ENCODE measurements at regions not wholly inside any gene's neighbourhood (a gene's known extent, or its start where the extent isn't known, plus 50 kb on each side); places are given as distances from the start of the nearest gene placed in this dataset.
"Not testable (repeated sequence)": the region's sequence is repeated elsewhere in the genome, so short reads cannot be mapped to it uniquely, and the experiment has no call there.

- Histone ChIP-seq H3K9me2 (replicated peaks; ENCODE audit: insufficient read depth) (no peaks in the 10 kb centered on the region), H3K79me2 (no peaks in the 10 kb centered on the region), H3K4me2 (no peak overlapping the region), H3K4me1 (ENCODE audit: insufficient read depth) (no peaks in the 10 kb centered on the region), H3K36me3 (replicated peaks; ENCODE audit: insufficient read depth, low read depth) (no peaks in the 10 kb centered on the region), H3K4me3 (no peak overlapping the region), H2AFZ (no peak overlapping the region), H4K20me1 (ENCODE audit: insufficient read depth, poor library complexity, severe bottlenecking) (no peaks in the 10 kb centered on the region), H3K9me3 (ENCODE audit: low read depth) (no peaks in the 10 kb centered on the region), H3K27me3 (no peaks in the 10 kb centered on the region), H3K27ac (no peak overlapping the region)
- TF ChIP-seq EZH2phosphoT487 (IDR thresholded peaks at IDR 0.05; ENCODE audit: low read depth, severe bottlenecking, unreplicated experiment): no peak
- TF ChIP-seq, protein P1, sequence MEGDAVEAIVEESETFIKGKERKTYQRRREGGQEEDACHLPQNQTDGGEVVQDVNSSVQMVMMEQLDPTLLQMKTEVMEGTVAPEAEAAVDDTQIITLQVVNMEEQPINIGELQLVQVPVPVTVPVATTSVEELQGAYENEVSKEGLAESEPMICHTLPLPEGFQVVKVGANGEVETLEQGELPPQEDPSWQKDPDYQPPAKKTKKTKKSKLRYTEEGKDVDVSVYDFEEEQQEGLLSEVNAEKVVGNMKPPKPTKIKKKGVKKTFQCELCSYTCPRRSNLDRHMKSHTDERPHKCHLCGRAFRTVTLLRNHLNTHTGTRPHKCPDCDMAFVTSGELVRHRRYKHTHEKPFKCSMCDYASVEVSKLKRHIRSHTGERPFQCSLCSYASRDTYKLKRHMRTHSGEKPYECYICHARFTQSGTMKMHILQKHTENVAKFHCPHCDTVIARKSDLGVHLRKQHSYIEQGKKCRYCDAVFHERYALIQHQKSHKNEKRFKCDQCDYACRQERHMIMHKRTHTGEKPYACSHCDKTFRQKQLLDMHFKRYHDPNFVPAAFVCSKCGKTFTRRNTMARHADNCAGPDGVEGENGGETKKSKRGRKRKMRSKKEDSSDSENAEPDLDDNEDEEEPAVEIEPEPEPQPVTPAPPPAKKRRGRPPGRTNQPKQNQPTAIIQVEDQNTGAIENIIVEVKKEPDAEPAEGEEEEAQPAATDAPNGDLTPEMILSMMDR (IDR thresholded peaks at IDR 0.05; ENCODE audit: poor library complexity): no peak
- no peak for TF ChIP-seq EZH2 (IDR thresholded peaks at IDR 0.05; ENCODE audit: borderline replicate concordance)
- DNase-seq (ENCODE audit: low spot score): no peak
- 88% methylated on average over 4 of the region's 4 CpGs for WGBS (ENCODE audit: low lambda C conversion rate, missing lambda C conversion rate)
These were observed 751.1 kb downstream of the DHX35 start for GRCh38 chr20:39713076-39713840.

DNA sequence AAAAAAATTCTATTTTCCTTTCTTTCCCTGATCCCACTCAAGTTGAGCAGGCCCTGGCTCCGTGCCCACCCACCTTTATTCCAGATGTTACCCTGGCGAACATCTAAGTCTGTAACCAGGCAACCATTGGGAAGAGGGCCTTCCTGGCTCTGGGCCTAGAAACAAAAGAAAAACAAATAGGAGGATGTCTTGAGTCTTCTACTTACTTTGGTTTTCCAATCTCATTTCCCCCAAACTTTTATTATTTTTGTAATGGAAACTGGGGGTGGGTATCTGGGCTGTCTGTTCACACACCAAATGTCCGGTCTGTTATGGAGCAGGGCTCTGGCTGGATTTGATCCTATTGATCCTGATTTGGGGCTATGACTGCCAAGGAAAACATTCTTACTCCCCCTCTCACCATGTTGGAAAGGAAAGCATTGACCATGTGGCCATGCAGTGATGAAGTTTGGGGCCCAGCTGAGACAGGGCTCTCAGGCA, 744.1 kb downstream of the DHX35 start:
- no peaks in the 10 kb centered on the region for H3K79me2 ChIP-seq
- no peaks in the 10 kb centered on the region for H4K20me1 ChIP-seq (ENCODE audit: insufficient read depth, poor library complexity, severe bottlenecking)
- no peaks in the 10 kb centered on the region for H3K9me2 ChIP-seq (replicated peaks; ENCODE audit: insufficient read depth)
- TF ChIP-seq EZH2phosphoT487 (IDR thresholded peaks at IDR 0.05; ENCODE audit: low read depth, severe bottlenecking, unreplicated experiment): no peak
- TF ChIP-seq, protein P1 (IDR thresholded peaks at IDR 0.05; ENCODE audit: poor library complexity): no peak
- H3K4me1 ChIP-seq (ENCODE audit: insufficient read depth): no peaks in the 10 kb centered on the region
- H3K27ac ChIP-seq: peak overlapping the region; percentile 5
- H3K9me3 ChIP-seq (ENCODE audit: low read depth): no peaks in the 10 kb centered on the region
- peak; percentile 60 for DNase-seq (ENCODE audit: low spot score)
- no peak overlapping the region for H2AFZ ChIP-seq
- no peaks in the 10 kb centered on the region for H3K36me3 ChIP-seq (replicated peaks; ENCODE audit: insufficient read depth, low read depth)
- no peak overlapping the region for H3K4me3 ChIP-seq
- WGBS (ENCODE audit: low lambda C conversion rate, missing lambda C conversion rate): 55% methylated on average over 3 of the region's 3 CpGs
- no peaks in the 10 kb centered on the region for H3K27me3 ChIP-seq
- no peak overlapping the region for H3K4me2 ChIP-seq

DNA sequence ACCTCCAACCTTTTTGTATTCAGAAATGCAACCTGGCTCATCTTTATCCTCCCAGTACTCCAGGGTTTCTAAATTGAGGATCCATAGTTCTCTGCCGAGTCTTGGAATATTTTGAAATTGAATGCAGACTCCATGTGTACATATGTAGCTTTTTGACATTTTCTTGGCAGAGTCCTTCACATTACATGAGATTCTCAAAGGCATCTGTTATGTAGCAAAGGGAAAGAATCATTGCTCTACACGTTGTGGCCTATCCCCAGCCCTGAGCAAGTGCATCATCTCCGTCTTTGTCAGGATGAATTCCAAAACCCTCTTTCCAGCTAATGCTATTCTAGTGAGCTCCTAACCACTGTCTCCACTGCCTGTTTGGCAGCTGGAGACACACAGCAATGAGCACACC, 742.9 kb downstream of the DHX35 start:
- 76% methylated on average over 3 of the region's 3 CpGs for WGBS (ENCODE audit: low lambda C conversion rate, missing lambda C conversion rate)
- H3K9me2 ChIP-seq (replicated peaks; ENCODE audit: insufficient read depth): no peaks in the 10 kb centered on the region
- H3K4me1 ChIP-seq (ENCODE audit: insufficient read depth): no peaks in the 10 kb centered on the region
- H3K4me3 ChIP-seq: no peak overlapping the region
- no peak overlapping the region for H2AFZ ChIP-seq
- H4K20me1 ChIP-seq (ENCODE audit: insufficient read depth, poor library complexity, severe bottlenecking): no peaks in the 10 kb centered on the region
- no peaks in the 10 kb centered on the region for H3K9me3 ChIP-seq (ENCODE audit: low read depth)
- no peak for DNase-seq (ENCODE audit: low spot score)
- no peak for TF ChIP-seq EZH2phosphoT487 (IDR thresholded peaks at IDR 0.05; ENCODE audit: low read depth, severe bottlenecking, unreplicated experiment)
- no peak for TF ChIP-seq EZH2 (IDR thresholded peaks at IDR 0.05; ENCODE audit: borderline replicate concordance)
- TF ChIP-seq, protein P1 (IDR thresholded peaks at IDR 0.05; ENCODE audit: poor library complexity): no peak
- no peaks in the 10 kb centered on the region for H3K79me2 ChIP-seq
- no peak overlapping the region for H3K27ac ChIP-seq
- no peaks in the 10 kb centered on the region for H3K36me3 ChIP-seq (replicated peaks; ENCODE audit: insufficient read depth, low read depth)
- no peak overlapping the region for H3K4me2 ChIP-seq
- H3K27me3 ChIP-seq: no peaks in the 10 kb centered on the region

DNA sequence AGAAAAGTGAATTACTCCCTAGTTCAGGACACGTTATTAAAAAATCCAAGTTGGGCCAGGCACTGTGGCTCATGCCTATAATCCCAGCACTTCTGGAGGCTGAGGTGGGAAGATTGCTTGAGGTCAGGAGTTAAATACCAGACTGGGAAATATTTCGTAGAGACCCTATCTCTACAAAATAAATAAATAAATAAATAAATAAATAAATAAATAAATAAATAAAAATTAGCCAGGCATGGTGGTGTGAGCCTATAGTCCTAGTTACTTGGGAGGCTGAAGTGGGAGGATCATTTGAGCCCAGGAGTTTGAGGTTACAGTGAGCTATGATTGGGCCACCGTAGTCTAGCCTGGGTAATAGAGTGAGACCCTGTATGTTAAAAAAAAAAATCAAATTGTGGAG, 741.2 kb downstream of the DHX35 start:
- H2AFZ ChIP-seq; H3K27ac ChIP-seq; H3K4me3 ChIP-seq; H3K9me2 ChIP-seq (replicated peaks; ENCODE audit: insufficient read depth); H3K4me1 ChIP-seq (ENCODE audit: insufficient read depth); H3K4me2 ChIP-seq; H3K9me3 ChIP-seq (ENCODE audit: low read depth); DNase-seq (ENCODE audit: low spot score); H3K79me2 ChIP-seq; H3K27me3 ChIP-seq; H4K20me1 ChIP-seq (ENCODE audit: insufficient read depth, poor library complexity, severe bottlenecking); H3K36me3 ChIP-seq (replicated peaks; ENCODE audit: insufficient read depth, low read depth): not testable (repeated sequence)
- WGBS (ENCODE audit: low lambda C conversion rate, missing lambda C conversion rate): 92% methylated on average over 3 of the region's 3 CpGs
